Natural killer cell (primary cell): ENCODE measurements at regions not wholly inside any gene's neighbourhood (a gene's known extent, or its start where the extent isn't known, plus 50 kb on each side); places are given as distances from the start of the nearest gene placed in this dataset.

ENCODE experiments used
- ATAC-seq, 3 donors: fragments of 150-1000 bp in 2 of 3; fragments of 200-7000 bp in 1 of 3; cut with Tn5 transposase; 1 replicate in 1 of 3; 2 replicates in 2 of 3; pipeline ENCODE4 v1.10.0; 2021; ENCODE audit warnings: mild to moderate bottlenecking in 2 of 3, moderate library complexity in 2 of 3
- DNase-seq, 2 donors: peaks; one replicate each; pipeline versions ENCODE4 v3.0.0 to v3.0.0-alpha.2; 2013 to 2021; ENCODE audit warnings: mixed read lengths in 1 of 2
- H3K27ac ChIP-seq: one replicate; pipeline ENCODE4 v1.5.1; 2013; ENCODE audit warnings: mild to moderate bottlenecking, low read length
- H3K27me3 ChIP-seq: one replicate; pipeline ENCODE4 v1.6.1; 2013; ENCODE audit warnings: low read length; ENCODE audit not compliant: control insufficient read depth, insufficient read depth
- H3K36me3 ChIP-seq: one replicate; pipeline ENCODE4 v1.6.1; 2013; ENCODE audit warnings: low read length; ENCODE audit not compliant: control insufficient read depth, insufficient read depth
- H3K4me1 ChIP-seq: one replicate; pipeline ENCODE4 v1.6.1; 2013; ENCODE audit warnings: low read length; ENCODE audit not compliant: control insufficient read depth, insufficient read depth
- H3K4me3 ChIP-seq: one replicate; pipeline ENCODE4 v1.5.1; 2013; ENCODE audit warnings: low read length
- H3K9me3 ChIP-seq: one replicate; pipeline ENCODE4 v1.6.1; 2013; ENCODE audit warnings: low read length; ENCODE audit not compliant: control insufficient read depth, insufficient read depth
- H3K27ac Mint-ChIP-seq, 2 donors: one replicate each; pipeline ENCODE4 v1.8.0; 2022; ENCODE audit warnings: mild to moderate bottlenecking in 2 of 2, mixed read lengths in 2 of 2, moderate library complexity in 1 of 2
- H3K27me3 Mint-ChIP-seq, 2 donors: one replicate each; pipeline ENCODE4 v1.8.0; 2022; ENCODE audit warnings: low read depth in 2 of 2, mixed read lengths in 2 of 2
- H3K36me3 Mint-ChIP-seq: one replicate; pipeline ENCODE4 v1.8.0; 2022; ENCODE audit warnings: mixed read lengths
- H3K4me1 Mint-ChIP-seq, 2 donors: one replicate each; pipeline ENCODE4 v1.8.0; 2022; ENCODE audit warnings: mixed read lengths in 2 of 2
- H3K4me3 Mint-ChIP-seq: one replicate; pipeline ENCODE4 v1.8.0; 2022; ENCODE audit warnings: mild to moderate bottlenecking, moderate library complexity, mixed read lengths
- H3K9me3 Mint-ChIP-seq, 2 donors: one replicate each; pipeline ENCODE4 v1.8.0; 2022; ENCODE audit warnings: mixed read lengths in 2 of 2
- WGBS: methylation state at CpG from one replicate; pipeline ENCODE4 v1.1.7; 2013; ENCODE audit warnings: missing lambda C conversion rate; ENCODE audit not compliant: insufficient coverage; 5-methylcytosine and 5-hydroxymethylcytosine counted together
- intact Hi-C: fragments of 100-400 bp; cut with micrococcal nuclease; formaldehyde crosslinking; loops from one replicate; pipeline ENCODE4 v1.14.2; 2022
- TF ChIP-seq, protein P1 (sequence below): fragments of 200-600 bp; IDR thresholded peaks from one replicate; pipeline ENCODE4 v1.8.0; 2022; ENCODE audit warnings: antibody characterized with exemption

DNA sequence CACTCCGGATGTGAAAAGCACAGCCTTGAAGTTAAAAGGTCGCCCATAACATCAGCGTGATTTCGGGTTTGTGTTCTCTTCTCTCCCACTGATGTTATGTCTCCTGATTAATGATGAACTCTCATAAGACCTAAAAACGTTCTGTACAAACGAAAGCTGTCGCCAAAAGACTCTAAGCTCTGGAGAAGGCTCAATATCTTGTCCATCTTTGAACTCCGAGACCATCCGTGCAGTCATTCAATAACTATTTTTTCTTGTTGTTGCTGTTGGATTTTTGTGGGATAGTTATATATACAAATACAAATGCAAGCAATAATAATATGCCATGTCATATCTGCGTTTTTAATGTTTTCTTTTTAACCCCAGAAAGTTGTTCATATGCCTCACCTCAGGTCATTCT, 291.8 kb upstream of the MARCKS start:
- H3K27me3 ChIP-seq, result no peaks in the 10 kb centered on the region
- intact Hi-C loops, result no loop called here
- Mint-ChIP-seq H3K36me3 (no peaks in the 10 kb centered on the region), H3K27me3 (no peaks in the 10 kb centered on the region), H3K9me3 (peaks cover 2 to 3% of the 10 kb centered on the region in 2 donors), H3K4me1 (no peaks in the 10 kb centered on the region), H3K4me3 (no peak overlapping the region), H3K27ac (no peak overlapping the region)
- H3K4me1 ChIP-seq, result no peaks in the 10 kb centered on the region
- no peak overlapping the region for H3K4me3 ChIP-seq
- TF ChIP-seq, protein P1, sequence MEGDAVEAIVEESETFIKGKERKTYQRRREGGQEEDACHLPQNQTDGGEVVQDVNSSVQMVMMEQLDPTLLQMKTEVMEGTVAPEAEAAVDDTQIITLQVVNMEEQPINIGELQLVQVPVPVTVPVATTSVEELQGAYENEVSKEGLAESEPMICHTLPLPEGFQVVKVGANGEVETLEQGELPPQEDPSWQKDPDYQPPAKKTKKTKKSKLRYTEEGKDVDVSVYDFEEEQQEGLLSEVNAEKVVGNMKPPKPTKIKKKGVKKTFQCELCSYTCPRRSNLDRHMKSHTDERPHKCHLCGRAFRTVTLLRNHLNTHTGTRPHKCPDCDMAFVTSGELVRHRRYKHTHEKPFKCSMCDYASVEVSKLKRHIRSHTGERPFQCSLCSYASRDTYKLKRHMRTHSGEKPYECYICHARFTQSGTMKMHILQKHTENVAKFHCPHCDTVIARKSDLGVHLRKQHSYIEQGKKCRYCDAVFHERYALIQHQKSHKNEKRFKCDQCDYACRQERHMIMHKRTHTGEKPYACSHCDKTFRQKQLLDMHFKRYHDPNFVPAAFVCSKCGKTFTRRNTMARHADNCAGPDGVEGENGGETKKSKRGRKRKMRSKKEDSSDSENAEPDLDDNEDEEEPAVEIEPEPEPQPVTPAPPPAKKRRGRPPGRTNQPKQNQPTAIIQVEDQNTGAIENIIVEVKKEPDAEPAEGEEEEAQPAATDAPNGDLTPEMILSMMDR, result no peak
- DNase-seq, result no peak
- no peaks in the 10 kb centered on the region for H3K36me3 ChIP-seq
- no peaks in the 10 kb centered on the region for H3K9me3 ChIP-seq
- WGBS, result 78% methylated on average over 9 of the region's 10 CpGs
- H3K27ac ChIP-seq, result no peak overlapping the region
- ATAC-seq, result no peak

DNA sequence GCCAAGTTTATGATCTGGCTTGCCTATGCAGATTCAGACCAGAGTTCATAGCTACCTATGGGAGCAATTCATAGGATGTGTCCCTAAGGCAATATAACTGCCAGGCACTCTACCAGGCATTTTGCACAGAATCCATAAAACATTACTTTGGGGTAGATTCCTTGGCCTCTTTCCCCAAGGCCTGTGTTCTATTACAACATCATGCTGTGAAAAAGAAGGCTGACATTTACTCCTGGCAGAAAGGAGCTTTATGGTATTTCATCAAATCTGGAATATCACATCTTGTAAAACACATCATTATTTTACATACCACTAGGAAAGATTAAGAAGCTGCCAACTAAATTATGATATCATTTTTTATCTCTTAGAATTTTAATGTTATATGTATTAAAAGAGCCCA, 287.0 kb upstream of the MARCKS start:
- Mint-ChIP-seq H3K27me3 (no peaks in the 10 kb centered on the region), H3K9me3 (peaks cover 2 to 3% of the 10 kb centered on the region in 2 donors), H3K4me1 (no peaks in the 10 kb centered on the region), H3K4me3 (no peak overlapping the region), H3K27ac (no peak overlapping the region), H3K36me3 (no peaks in the 10 kb centered on the region)
- Histone ChIP-seq H3K9me3 (no peaks in the 10 kb centered on the region), H3K4me1 (no peaks in the 10 kb centered on the region), H3K27me3 (no peaks in the 10 kb centered on the region), H3K27ac (no peak overlapping the region), H3K36me3 (no peaks in the 10 kb centered on the region), H3K4me3 (no peak overlapping the region)
- intact Hi-C loops, result no loop called here
- TF ChIP-seq, protein P1, result no peak
- ATAC-seq (no peak), DNase-seq (no peak)

DNA sequence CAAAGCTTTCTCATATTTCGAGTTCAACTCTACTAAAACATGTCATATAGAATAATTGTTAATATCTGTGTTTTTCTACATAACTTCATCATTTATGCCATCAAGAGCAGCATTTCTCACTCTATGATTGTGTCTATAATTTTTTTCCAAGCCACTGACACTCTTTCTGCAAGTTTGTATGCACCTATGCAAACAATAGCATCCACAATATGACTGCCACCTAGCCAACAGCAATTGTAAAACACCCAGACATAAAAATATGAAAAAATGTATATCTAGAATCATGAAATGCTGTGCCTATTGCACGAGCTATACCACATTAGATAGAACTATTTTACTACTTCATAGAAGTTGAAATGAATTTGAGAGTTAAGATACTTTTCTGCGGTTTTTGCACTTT, 286.5 kb upstream of the MARCKS start:
- TF ChIP-seq, protein P1, result no peak
- ATAC-seq, result no peak
- H3K27me3 Mint-ChIP-seq, result no peaks in the 10 kb centered on the region

DNA sequence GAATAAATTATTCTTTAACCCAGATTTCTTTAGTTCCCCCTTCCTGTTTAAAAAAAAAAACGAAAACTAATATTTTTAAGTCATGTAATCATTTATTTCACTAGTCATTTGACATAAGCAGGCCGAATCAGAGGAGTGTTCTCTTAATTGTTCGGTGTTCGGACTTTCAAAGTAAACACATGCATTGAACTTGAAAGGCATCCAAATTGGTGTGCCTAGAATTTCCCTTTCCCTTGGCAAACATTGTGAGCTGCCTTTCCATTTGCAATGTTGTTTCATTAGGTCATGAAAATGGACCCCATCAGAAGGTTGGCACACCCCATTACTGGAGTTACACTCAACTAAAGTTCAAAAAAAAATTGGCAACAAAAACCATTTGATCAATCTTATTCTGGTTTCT, 283.0 kb upstream of the MARCKS start:
- TF ChIP-seq, protein P1, result no peak
- no peaks in the 10 kb centered on the region for H3K36me3 ChIP-seq
- no peaks in the 10 kb centered on the region for H3K9me3 ChIP-seq
- no peaks in the 10 kb centered on the region for H3K4me1 ChIP-seq
- DNase-seq (no peak), ATAC-seq (no peak)
- intact Hi-C loops, result no loop called here
- H3K4me3 Mint-ChIP-seq, result no peak overlapping the region
- no peaks in the 10 kb centered on the region for H3K4me1 Mint-ChIP-seq
- no peaks in the 10 kb centered on the region for H3K27me3 Mint-ChIP-seq
- WGBS, result 97% methylated on average over 3 of the region's 4 CpGs
- H3K27ac Mint-ChIP-seq, result no peak overlapping the region
- H3K9me3 Mint-ChIP-seq, result peaks cover 2 to 4% of the 10 kb centered on the region in 2 donors
- H3K4me3 ChIP-seq, result no peak overlapping the region
- peaks cover 6% of the 10 kb centered on the region for H3K36me3 Mint-ChIP-seq
- no peaks in the 10 kb centered on the region for H3K27me3 ChIP-seq
- no peak overlapping the region for H3K27ac ChIP-seq

More for the DNA sequence above, 286.5 kb upstream of the MARCKS start:
- Mint-ChIP-seq H3K4me3 (no peak overlapping the region), H3K9me3 (peaks cover 2 to 3% of the 10 kb centered on the region in 2 donors), H3K4me1 (no peaks in the 10 kb centered on the region), H3K27ac (no peak overlapping the region), H3K36me3 (no peaks in the 10 kb centered on the region)
- DNase-seq, result no peak
- Histone ChIP-seq H3K27me3 (no peaks in the 10 kb centered on the region), H3K36me3 (no peaks in the 10 kb centered on the region), H3K9me3 (no peaks in the 10 kb centered on the region), H3K4me1 (no peaks in the 10 kb centered on the region), H3K4me3 (no peak overlapping the region), H3K27ac (no peak overlapping the region)
- no CpG with 5 or more reads among the region's 3 CpGs for WGBS
- intact Hi-C loops, result no loop called here
